ENCODE measurements at regions not wholly inside any gene's neighbourhood (a gene's known extent, or its start where the extent isn't known, plus 50 kb on each side); places are given as distances from the start of the nearest gene placed in this dataset.
A peak's percentile ranks its signal among the peaks of the same experiment; 100 is the strongest.

DNA sequence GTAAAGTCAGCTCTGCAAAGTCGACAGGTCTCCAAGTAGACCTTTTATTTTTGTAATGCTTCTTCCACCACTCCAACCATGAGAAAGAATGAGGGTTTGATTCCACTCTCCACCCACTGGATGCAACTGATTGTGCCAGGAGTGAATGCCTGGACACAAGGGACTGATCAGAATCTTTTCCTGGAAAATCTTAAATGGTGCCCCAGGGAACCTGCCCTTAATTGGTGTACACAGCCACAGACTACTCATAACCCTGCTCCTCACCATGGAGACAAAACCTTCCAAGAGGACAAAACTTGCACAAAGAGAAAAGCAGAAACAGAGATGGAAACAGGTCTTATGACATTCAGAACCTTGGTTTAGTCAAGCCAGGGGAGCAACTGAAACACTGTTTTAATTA lies 208.6 kb upstream of the BRINP1 start:
- 80 to 95% methylated on average over 1 of the region's 1 CpG for WGBS, 2 donors
- H3K4me3 ChIP-seq (ENCODE audit: low read depth, poor library complexity, severe bottlenecking) = no peak overlapping the region
- DNase-seq (ENCODE audit: low spot score in 2 of 2) = no peak
- no peak for TF ChIP-seq POLR2A (IDR thresholded peaks at IDR 0.05)
- TF ChIP-seq, protein P1, sequence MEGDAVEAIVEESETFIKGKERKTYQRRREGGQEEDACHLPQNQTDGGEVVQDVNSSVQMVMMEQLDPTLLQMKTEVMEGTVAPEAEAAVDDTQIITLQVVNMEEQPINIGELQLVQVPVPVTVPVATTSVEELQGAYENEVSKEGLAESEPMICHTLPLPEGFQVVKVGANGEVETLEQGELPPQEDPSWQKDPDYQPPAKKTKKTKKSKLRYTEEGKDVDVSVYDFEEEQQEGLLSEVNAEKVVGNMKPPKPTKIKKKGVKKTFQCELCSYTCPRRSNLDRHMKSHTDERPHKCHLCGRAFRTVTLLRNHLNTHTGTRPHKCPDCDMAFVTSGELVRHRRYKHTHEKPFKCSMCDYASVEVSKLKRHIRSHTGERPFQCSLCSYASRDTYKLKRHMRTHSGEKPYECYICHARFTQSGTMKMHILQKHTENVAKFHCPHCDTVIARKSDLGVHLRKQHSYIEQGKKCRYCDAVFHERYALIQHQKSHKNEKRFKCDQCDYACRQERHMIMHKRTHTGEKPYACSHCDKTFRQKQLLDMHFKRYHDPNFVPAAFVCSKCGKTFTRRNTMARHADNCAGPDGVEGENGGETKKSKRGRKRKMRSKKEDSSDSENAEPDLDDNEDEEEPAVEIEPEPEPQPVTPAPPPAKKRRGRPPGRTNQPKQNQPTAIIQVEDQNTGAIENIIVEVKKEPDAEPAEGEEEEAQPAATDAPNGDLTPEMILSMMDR (IDR thresholded peaks at IDR 0.05) = no peak
- intact Hi-C loops (cut with DNase I; ENCODE audit: low total_unique reads) = no loop called here

DNA sequence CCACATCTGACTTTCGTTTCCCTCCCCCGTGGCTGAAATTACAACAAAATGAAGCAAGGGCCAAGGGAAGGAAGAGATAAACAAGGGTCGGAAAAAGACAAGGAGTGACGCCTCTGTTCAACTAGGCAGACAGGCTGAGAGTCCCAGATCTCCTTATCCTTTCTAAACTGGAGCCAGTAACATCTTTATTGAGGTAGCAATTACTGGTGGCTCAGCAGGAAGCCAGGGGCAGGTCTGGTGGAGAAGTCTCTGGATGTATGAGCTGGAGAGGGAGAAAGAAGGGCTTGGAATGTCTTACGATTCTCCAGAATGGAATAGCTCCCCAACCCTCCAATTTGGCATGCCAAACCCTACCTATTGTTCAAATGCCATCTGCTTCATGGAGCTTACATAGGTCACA lies 190.8 kb upstream of the BRINP1 start:
- H3K4me3 ChIP-seq (ENCODE audit: low read depth, poor library complexity, severe bottlenecking) = no peak overlapping the region
- TF ChIP-seq, protein P1 (IDR thresholded peaks at IDR 0.05) = no peak
- TF ChIP-seq POLR2A (IDR thresholded peaks at IDR 0.05) = no peak
- no peak for DNase-seq (ENCODE audit: low spot score in 2 of 2)
- 35 to 42% methylated on average over 5 of the region's 5 CpGs for WGBS, 2 donors
- intact Hi-C loops (cut with DNase I; ENCODE audit: low total_unique reads) = no loop called here

DNA sequence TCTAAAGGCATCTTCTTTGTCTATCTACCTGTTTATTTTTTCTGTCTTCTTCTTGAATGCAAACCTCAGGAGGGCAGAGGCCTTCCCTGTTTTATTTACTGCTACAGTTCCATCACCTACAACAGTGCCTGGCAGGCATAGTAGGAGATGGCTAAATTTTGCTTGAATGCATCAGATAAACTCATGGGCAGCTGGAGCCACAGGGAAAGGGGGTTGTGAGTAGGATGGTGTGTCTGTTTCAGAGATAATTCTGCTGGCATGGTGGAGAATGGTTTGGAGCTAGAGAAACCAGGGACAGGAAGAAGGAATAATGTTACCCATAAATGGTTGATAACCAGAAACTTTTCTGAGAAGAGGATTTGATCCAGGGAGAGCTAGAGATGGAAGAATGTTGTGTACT lies 189.8 kb upstream of the BRINP1 start:
- H3K4me3 ChIP-seq (ENCODE audit: low read depth, poor library complexity, severe bottlenecking) = no peak overlapping the region
- TF ChIP-seq, protein P1 (IDR thresholded peaks at IDR 0.05) = no peak
- TF ChIP-seq POLR2A (IDR thresholded peaks at IDR 0.05) = no peak
- intact Hi-C loops (cut with DNase I; ENCODE audit: low total_unique reads) = no loop called here
- no peak for DNase-seq (ENCODE audit: low spot score in 2 of 2)

DNA sequence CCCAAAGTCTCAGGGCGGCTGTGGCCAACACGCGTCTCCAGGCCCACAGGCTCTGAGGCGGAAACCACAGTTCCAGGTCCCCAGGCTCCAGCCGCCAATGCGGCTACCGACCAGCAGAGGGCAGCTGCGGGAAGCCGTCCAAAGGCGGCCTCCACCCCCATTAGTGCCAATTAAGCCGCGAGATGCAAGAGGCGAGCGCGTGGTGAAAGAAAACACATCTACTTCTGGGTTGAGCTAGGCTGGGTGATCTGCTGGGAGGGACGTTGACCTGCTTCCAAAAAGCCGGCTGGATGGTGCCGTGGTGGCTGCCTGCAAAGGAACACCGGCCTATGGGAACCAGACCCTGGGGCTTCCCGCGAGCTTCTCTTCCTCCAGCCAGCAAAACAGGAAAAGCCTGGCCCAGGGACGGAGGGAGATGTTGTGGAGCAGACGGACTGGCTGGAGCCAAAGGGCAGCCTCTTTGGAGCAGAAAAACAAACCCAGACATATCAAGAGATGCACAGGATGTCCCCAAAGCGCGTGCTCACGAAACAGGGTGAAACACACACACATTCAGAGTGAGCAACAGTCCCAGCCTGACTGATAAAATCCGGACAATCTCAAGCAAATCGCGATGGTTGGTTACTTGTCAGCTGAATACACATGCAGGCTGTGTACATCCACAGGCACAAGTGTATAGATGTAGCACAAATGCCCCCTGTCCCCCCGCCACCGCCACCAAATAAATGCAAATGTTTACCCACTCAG lies 187.1 kb upstream of the BRINP1 start:
- intact Hi-C loops (cut with DNase I; ENCODE audit: low total_unique reads) = no loop called here
- 14% methylated on average over 31 of the region's 31 CpGs for WGBS, 2 donors
- no peak overlapping the region for H3K4me3 ChIP-seq (ENCODE audit: low read depth, poor library complexity, severe bottlenecking)
- DNase-seq (ENCODE audit: low spot score in 2 of 2) = peak; percentile 39 to 93
- TF ChIP-seq, protein P1 (IDR thresholded peaks at IDR 0.05) = no peak
- no peak for TF ChIP-seq POLR2A (IDR thresholded peaks at IDR 0.05)

DNA sequence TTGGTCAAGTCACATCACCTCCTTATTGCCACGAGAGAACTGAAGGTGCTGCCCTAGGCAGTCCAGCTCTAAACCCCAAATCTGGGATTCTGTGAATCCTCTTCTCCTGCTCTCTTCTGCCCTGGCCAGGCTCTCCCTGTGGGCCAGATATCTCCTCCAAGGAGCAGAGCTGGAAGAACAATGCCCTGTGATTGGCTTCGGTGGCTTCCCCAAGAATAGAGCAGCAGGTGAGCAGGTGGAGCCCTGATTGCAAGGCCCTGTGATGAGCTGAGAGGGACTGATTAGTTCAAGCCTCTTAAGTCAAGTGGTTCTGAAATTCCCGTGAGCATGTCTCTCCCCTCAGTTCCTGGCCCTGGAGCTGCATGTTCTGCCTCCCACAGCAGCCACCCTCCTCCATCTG lies 175.3 kb upstream of the BRINP1 start:
- WGBS, 2 donors = 82 to 88% methylated on average over 3 of the region's 3 CpGs
- H3K4me3 ChIP-seq (ENCODE audit: low read depth, poor library complexity, severe bottlenecking) = no peak overlapping the region
- no peak for DNase-seq (ENCODE audit: low spot score in 2 of 2)
- no peak for TF ChIP-seq POLR2A (IDR thresholded peaks at IDR 0.05)
- TF ChIP-seq, protein P1 (IDR thresholded peaks at IDR 0.05) = no peak
- intact Hi-C loops (cut with DNase I; ENCODE audit: low total_unique reads) = no loop called here

DNA sequence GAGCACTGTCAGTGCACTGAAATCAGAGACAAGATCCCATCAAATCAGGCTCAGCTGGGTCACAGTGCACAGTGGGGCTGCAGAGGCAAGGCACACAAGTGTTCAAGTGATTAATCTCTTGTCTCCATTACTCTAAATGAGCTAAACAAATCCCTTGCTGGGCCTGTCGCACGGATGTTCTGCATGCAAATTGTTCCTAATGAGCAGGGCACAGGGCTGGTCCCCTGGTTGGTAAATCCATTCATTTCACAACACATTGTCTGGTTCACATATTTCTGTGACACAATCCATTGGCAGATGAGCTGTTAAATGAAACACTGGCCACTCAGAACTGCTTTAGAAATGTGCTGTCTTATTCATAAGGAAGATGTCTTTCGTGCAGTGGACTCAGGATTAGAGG lies 167.9 kb upstream of the BRINP1 start:
- 44 to 51% methylated on average over 3 of the region's 3 CpGs for WGBS, 2 donors
- no peak for DNase-seq (ENCODE audit: low spot score in 2 of 2)
- H3K4me3 ChIP-seq (ENCODE audit: low read depth, poor library complexity, severe bottlenecking) = no peak overlapping the region
- TF ChIP-seq, protein P1 (IDR thresholded peaks at IDR 0.05) = no peak
- TF ChIP-seq POLR2A (IDR thresholded peaks at IDR 0.05) = no peak
- intact Hi-C loops (cut with DNase I; ENCODE audit: low total_unique reads) = no loop called here

Data from lower leg skin (tissue), 4 donors.